H1 (cell line): ENCODE measurements at regions not wholly inside any gene's neighbourhood (a gene's known extent, or its start where the extent isn't known, plus 50 kb on each side); places are given as distances from the start of the nearest gene placed in this dataset.

Experiments
- CHD2 ChIP-seq: IDR thresholded peaks from 2 replicates; pipeline ENCODE4 v1.6.1; 2012; ENCODE audit warnings: low read length, improper control_type of control experiment
- CREB1 ChIP-seq: IDR thresholded peaks from 2 replicates; pipeline ENCODE4 v1.6.1; 2012; ENCODE audit warnings: inconsistent platforms
- FOSL1 ChIP-seq: IDR thresholded peaks from 2 replicates; pipeline ENCODE4 v1.6.1; 2011; ENCODE audit warnings: mild to moderate bottlenecking, low read depth, low read length, moderate library complexity; ENCODE audit not compliant: insufficient read depth
- GTF2F1 ChIP-seq: IDR thresholded peaks from 2 replicates; pipeline ENCODE4 v1.6.1; 2012; ENCODE audit warnings: low read depth, low read length, improper control_type of control experiment, borderline replicate concordance
- NRF1 ChIP-seq: IDR thresholded peaks from 2 replicates; pipeline ENCODE4 v1.6.1; 2011; ENCODE audit warnings: mild to moderate bottlenecking, low read depth, low read length, improper control_type of control experiment
- POLR2A ChIP-seq, 2 experiments: IDR thresholded peaks; 1 replicate in 1 of 2; 2 replicates in 1 of 2; pipeline ENCODE4 v1.6.1; 2011; ENCODE audit warnings: low read depth in 2 of 2, low read length in 2 of 2, mild to moderate bottlenecking in 2 of 2; ENCODE audit errors: control extremely low read depth in 1 of 2
- TF ChIP-seq, protein P1 (sequence below): fragments of 300-600 bp; sonication (generic); IDR thresholded peaks from 2 replicates; pipeline ENCODE4 v1.7.1; 2012; ENCODE audit warnings: low read length, moderate library complexity, mild to moderate bottlenecking, inconsistent platforms; ENCODE audit not compliant: insufficient replicate concordance
- TF ChIP-seq, protein P2 (sequence below), 3 experiments: IDR thresholded peaks; 1 replicate in 2 of 3; 2 replicates in 1 of 3; pipeline versions ENCODE4 v1.5.1 to v1.6.1; 2011; ENCODE audit warnings: low read length in 3 of 3, mild to moderate bottlenecking in 3 of 3, inconsistent platforms in 2 of 3, low read depth in 1 of 3, moderate library complexity in 1 of 3; ENCODE audit not compliant: insufficient read depth in 1 of 3; ENCODE audit errors: control extremely low read depth in 1 of 3
- TF ChIP-seq, protein P3 (sequence below): IDR thresholded peaks from 2 replicates; pipeline ENCODE4 v1.6.1; 2011; ENCODE audit warnings: low read length, improper control_type of control experiment

DNA sequence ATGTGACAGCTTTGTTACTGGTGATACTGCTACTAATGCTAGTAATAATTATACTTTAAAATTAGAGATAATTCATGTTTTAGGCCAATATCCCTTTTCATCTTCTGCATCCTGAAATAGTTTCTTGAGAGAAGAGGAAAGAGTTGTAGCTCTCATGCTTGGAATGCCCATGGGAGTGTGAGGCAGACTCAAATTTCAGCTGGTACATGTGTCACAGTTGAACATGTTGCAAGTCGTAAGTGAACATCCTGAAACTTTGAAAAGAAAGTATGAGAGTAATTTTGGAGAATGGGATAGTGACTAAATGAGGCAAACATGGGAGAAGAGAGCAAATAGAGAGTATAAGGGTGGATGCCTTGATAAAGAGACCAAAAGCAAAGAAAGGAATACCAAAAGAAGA is 168.0 kb downstream of the TMTC3 start (continued):
- TF ChIP-seq, protein P1, sequence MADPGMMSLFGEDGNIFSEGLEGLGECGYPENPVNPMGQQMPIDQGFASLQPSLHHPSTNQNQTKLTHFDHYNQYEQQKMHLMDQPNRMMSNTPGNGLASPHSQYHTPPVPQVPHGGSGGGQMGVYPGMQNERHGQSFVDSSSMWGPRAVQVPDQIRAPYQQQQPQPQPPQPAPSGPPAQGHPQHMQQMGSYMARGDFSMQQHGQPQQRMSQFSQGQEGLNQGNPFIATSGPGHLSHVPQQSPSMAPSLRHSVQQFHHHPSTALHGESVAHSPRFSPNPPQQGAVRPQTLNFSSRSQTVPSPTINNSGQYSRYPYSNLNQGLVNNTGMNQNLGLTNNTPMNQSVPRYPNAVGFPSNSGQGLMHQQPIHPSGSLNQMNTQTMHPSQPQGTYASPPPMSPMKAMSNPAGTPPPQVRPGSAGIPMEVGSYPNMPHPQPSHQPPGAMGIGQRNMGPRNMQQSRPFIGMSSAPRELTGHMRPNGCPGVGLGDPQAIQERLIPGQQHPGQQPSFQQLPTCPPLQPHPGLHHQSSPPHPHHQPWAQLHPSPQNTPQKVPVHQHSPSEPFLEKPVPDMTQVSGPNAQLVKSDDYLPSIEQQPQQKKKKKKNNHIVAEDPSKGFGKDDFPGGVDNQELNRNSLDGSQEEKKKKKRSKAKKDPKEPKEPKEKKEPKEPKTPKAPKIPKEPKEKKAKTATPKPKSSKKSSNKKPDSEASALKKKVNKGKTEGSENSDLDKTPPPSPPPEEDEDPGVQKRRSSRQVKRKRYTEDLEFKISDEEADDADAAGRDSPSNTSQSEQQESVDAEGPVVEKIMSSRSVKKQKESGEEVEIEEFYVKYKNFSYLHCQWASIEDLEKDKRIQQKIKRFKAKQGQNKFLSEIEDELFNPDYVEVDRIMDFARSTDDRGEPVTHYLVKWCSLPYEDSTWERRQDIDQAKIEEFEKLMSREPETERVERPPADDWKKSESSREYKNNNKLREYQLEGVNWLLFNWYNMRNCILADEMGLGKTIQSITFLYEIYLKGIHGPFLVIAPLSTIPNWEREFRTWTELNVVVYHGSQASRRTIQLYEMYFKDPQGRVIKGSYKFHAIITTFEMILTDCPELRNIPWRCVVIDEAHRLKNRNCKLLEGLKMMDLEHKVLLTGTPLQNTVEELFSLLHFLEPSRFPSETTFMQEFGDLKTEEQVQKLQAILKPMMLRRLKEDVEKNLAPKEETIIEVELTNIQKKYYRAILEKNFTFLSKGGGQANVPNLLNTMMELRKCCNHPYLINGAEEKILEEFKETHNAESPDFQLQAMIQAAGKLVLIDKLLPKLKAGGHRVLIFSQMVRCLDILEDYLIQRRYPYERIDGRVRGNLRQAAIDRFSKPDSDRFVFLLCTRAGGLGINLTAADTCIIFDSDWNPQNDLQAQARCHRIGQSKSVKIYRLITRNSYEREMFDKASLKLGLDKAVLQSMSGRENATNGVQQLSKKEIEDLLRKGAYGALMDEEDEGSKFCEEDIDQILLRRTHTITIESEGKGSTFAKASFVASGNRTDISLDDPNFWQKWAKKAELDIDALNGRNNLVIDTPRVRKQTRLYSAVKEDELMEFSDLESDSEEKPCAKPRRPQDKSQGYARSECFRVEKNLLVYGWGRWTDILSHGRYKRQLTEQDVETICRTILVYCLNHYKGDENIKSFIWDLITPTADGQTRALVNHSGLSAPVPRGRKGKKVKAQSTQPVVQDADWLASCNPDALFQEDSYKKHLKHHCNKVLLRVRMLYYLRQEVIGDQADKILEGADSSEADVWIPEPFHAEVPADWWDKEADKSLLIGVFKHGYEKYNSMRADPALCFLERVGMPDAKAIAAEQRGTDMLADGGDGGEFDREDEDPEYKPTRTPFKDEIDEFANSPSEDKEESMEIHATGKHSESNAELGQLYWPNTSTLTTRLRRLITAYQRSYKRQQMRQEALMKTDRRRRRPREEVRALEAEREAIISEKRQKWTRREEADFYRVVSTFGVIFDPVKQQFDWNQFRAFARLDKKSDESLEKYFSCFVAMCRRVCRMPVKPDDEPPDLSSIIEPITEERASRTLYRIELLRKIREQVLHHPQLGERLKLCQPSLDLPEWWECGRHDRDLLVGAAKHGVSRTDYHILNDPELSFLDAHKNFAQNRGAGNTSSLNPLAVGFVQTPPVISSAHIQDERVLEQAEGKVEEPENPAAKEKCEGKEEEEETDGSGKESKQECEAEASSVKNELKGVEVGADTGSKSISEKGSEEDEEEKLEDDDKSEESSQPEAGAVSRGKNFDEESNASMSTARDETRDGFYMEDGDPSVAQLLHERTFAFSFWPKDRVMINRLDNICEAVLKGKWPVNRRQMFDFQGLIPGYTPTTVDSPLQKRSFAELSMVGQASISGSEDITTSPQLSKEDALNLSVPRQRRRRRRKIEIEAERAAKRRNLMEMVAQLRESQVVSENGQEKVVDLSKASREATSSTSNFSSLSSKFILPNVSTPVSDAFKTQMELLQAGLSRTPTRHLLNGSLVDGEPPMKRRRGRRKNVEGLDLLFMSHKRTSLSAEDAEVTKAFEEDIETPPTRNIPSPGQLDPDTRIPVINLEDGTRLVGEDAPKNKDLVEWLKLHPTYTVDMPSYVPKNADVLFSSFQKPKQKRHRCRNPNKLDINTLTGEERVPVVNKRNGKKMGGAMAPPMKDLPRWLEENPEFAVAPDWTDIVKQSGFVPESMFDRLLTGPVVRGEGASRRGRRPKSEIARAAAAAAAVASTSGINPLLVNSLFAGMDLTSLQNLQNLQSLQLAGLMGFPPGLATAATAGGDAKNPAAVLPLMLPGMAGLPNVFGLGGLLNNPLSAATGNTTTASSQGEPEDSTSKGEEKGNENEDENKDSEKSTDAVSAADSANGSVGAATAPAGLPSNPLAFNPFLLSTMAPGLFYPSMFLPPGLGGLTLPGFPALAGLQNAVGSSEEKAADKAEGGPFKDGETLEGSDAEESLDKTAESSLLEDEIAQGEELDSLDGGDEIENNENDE = no peak
- TF ChIP-seq CHD2 (no peak), POLR2A (IDR thresholded peaks at IDR 0.05; ENCODE audit: control extremely low read depth in 1 of 2, low read depth in 2 of 2, low read length in 2 of 2) (no peak), NRF1 (no peak), GTF2F1 (no peak), FOSL1 (no peak), CREB1 (no peak)
- TF ChIP-seq, protein P2, sequence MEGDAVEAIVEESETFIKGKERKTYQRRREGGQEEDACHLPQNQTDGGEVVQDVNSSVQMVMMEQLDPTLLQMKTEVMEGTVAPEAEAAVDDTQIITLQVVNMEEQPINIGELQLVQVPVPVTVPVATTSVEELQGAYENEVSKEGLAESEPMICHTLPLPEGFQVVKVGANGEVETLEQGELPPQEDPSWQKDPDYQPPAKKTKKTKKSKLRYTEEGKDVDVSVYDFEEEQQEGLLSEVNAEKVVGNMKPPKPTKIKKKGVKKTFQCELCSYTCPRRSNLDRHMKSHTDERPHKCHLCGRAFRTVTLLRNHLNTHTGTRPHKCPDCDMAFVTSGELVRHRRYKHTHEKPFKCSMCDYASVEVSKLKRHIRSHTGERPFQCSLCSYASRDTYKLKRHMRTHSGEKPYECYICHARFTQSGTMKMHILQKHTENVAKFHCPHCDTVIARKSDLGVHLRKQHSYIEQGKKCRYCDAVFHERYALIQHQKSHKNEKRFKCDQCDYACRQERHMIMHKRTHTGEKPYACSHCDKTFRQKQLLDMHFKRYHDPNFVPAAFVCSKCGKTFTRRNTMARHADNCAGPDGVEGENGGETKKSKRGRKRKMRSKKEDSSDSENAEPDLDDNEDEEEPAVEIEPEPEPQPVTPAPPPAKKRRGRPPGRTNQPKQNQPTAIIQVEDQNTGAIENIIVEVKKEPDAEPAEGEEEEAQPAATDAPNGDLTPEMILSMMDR (IDR thresholded peaks at IDR 0.05; ENCODE audit: control extremely low read depth in 1 of 3, insufficient read depth in 1 of 3, low read depth in 1 of 3, low read length in 3 of 3) = no peak
- TF ChIP-seq, protein P3, sequence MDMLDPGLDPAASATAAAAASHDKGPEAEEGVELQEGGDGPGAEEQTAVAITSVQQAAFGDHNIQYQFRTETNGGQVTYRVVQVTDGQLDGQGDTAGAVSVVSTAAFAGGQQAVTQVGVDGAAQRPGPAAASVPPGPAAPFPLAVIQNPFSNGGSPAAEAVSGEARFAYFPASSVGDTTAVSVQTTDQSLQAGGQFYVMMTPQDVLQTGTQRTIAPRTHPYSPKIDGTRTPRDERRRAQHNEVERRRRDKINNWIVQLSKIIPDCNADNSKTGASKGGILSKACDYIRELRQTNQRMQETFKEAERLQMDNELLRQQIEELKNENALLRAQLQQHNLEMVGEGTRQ = no peak
